ENCODE measurements at regions not wholly inside any gene's neighbourhood (a gene's known extent, or its start where the extent isn't known, plus 50 kb on each side); places are given as distances from the start of the nearest gene placed in this dataset.

DNA sequence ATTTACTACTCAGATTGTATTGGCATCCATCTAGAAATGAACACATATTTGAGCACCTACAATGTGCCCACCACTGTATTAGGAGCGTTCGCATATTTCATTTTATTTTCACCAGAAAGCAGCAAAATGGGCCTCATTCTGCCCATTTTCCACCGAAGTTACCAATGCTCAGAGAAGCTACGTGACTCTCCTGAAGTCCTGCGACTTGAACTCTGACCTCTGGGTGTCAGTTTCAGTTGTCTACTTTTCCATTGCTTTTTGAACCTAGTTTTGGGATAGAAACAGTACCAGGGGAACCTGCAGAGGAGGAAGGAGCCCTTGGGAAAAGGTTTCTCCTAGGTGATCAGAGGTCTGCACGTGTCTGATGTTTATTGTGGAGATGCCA lies 139.1 kb upstream of the SDK2 start:
- no peak for DNase-seq (ENCODE audit: low read depth in 2 of 2)

DNA sequence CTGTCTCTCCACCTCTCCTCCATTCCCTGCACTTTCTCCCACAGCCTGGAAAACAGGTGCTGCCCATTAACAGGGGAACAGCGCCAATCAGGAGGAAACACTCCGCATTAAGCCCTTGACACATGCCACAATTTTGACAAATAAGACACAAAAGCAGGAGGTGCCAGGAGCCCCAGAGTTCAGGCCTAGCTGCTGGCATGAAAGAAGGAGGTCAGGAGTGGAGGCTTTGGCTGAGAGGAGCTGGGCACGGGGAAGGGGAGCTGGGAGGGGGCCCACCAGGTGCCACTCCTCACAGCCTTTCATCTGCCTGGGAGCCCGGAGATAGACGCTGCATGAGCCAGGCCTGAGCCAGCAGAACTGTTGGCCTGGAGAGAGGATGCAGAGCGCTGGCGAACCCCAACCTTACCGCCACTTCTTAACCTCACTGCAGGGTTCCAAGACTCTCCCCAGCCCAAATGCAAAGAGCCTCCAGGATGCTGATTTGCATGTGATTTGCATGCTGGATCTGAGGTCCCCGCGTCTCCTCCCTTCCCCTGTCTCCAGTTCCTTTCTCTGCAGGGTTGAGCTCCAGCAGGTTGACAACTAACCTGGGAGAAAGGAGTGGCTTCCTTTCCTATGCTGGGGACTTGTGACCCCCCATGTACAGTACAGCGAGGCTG lies 139.8 kb upstream of the SDK2 start:
- DNase-seq (ENCODE audit: low read depth in 2 of 2) = no peak

DNA sequence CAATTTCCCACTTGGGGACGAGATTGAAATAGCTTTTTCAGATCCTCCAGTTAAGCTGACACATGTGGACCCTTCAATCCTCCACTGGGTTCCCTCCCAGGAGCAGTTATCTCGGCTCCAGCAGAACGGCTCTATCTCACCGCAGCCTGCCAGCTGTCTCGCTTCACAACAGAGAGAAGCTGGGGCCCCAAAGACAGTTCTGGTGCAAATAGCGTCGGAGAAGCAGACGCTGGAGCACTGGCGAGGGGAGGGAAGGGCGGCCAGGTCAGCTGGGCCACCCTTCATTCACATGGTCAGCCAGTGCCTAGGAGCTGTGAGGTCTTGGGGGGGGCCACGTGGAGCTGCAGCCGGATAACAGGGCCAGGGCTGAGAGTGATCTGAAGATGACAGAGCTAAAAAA lies 141.3 kb upstream of the SDK2 start:
- no peak for DNase-seq (ENCODE audit: low read depth in 2 of 2)

DNA sequence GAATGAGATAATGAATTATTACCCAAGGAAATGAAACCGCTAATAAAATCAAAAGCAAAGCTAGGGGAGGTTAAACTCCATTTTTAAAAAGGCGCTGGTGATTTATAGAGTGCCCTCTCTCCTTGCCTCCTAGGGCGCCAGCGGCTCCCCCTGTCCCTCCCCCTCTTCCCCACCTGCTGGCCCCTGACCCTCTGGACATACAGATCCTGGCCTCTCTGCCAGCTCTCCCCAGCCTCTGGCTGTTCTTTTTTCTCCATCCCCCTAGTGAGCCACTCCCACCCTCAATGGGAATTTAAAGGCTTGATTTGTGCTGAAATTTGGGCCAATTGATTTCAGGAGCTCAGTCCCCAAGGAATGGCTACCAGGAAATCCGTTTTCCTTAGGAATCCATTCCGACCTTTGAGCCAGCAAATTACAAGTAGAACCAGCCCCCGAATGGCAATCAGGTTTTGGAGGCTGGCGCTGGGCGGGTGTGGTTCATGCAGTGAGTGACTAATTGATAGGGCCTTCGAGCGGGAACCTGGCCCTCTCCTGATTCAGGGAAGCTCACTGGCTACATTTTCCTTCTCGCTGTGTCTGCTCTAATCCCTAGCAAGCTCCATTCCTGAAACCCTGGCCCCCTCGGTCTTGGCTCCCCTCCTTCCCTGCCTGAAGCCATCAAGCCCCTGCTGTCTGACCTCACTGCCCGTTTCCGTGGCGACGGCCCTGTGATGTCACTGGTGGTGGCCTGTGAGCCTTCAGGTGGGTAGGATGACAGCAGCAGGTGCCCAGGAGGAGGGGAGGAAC lies 141.9 kb upstream of the SDK2 start:
- no peak for DNase-seq (ENCODE audit: low read depth in 2 of 2)

DNA sequence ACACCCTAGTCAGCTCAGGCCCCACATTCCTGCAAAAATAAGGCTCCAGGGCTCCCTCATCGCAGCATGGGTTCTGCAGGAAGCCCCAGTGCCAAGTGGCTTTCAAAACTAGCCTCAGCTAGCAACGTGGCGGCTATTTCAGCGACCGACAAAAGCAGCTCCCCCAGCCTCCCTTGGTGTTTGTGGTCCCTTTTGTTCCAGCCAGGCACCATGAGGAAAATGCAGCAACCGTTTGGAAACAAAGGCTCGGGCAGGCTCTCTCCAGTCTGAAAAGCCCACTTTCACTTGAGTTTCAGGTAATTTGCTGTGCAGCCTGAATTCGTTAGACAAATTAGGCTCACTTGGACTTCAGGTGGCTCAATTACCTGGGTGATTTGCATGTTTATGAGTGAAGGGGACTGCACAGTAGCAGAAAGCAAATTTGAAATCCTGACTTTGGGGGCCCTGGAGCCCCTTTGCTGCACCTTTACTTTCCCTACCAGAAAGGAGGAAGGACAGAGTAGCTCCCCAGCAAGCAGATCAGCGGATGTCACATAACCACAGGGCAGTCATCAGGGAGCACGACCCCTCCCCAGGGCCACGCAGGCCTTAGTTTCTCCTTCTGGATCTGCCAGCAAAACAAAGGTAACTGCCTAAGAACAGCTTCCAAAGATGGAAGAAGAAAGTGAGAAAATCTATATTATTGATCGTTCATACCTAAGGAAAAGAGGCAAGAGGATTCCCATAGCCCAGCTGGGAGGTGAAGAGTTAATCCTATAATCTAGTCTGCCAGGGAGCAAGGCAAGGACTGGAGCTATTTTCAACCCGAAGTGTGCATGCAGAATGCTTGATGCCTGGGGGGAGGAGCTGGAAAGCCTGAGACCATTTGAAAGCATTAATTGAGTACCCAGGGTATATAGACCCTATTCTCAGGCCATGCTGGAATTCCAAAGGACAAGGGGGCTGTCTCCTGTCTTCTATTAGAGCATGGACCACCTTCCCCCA lies 143.1 kb upstream of the SDK2 start:
- no peak for DNase-seq (ENCODE audit: low read depth in 2 of 2)

DNA sequence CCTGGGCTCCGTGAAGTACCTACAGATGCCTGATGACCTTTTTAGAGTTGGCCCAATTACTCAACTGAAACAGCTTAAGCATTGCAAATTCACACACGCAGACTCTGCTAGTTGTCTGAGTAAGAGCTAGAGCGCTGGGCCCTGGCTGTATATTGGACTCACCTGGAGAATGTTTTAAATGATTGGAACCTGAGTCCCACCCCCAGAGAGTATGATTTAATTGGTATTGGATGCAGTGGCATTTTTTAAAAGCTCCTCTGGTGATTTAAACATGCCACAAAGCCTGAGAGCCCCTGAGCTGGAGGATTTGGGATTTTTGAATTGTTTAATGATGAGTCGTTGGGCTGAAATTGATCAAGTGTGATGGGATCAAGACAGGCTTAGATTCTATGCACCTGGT lies 143.9 kb upstream of the SDK2 start:
- DNase-seq (ENCODE audit: low read depth in 2 of 2) = no peak

DNA sequence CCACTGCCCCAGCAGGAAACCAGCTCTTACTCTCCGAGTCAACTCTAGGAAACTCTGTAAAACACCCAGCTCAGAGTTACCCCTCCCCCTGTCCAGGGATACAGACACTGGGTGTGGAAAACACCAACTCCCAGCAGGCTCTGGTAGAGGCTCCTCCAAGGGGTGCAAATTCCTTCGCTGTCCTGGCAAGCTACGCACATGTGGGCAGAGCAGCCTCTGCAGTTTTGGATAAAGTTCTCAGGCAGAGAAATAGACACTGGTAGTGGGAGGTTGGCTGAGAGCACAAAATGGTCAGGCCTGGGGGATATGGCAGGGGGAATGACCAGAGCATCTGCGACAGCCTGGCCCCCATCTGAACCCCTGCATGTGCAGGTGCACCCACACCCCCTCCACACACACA lies 146.9 kb upstream of the SDK2 start:
- DNase-seq (ENCODE audit: low read depth in 2 of 2) = no peak

DNA sequence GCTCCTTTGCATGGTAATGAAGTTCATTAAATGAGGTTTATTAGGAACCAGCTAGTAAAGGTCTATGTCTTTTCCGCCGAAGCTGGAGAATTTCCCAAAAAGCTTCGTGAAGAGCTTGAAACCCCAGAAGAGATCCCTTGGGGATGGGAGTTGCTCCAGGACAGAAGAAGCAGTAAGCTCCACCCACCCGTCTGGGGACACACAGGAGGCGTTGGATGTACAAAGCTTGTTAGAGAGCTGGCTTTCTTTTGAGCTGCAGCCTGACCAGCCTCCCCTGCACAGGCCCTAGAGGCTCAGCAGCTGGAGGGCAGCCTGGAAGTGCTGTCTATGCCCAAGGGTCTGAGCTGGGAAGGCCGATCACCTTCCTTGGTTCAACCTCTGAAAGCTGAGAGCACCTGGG lies 147.4 kb upstream of the SDK2 start:
- no peak for DNase-seq (ENCODE audit: low read depth in 2 of 2)

DNA sequence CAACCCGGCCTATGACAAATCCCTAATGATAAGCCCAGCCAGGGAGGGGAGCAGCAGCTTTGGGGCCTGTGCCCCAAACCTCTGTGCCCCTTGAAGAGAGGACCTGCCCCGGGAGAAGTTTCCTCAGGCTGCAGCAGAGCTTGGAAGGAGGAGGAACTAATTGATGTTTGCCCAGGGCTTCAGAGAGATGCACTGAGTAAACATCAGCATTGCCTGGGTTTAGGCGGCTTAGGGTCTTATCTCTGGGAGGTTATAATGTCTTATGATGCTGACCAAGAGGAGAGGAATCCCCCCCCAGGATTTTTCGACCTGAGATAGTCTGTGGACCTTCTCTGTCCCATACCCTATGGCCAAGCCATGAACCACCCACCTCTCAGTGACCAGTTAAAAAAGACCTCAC lies 148.7 kb upstream of the SDK2 start:
- no peak for DNase-seq (ENCODE audit: low read depth in 2 of 2)

DNA sequence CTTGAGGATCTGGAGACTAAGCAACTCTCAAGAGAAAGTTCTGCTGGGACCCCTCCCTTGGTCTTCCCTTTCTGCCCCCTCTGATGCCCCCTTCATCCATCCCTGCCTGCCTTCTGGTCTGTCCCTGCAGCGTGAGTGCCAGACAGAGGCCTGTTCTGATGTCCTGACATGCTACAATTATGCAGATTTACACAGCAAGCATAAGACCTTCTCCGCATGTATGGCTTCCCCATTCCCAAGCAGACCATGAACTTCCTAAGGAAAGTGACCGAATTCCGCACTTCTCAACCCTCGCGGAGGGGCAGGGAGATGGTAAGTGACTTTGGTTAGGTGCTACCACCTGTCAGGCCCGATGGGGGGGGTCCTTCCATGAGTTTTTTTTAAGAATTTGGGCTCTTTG lies 150.1 kb upstream of the SDK2 start:
- DNase-seq (ENCODE audit: low read depth in 2 of 2) = no peak

DNA sequence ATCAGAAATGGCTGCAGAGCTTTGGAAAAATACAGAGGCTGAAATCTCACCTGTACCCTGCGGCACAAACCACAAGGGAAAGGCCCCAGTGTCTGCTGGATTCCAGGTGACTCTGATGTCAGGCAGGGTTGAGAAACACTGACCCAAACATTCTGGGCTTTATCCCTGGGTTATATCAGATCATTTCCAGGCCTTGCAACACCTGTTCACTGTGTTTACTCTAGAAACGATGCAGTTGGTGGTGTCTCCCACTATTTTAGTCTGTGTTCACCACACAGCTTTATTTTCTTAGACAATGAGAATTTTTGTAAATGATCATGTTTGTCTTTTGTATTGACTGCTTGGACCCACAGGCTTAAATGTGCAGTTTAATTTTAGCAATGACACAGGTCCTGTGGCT lies 151.5 kb upstream of the SDK2 start:
- DNase-seq (ENCODE audit: low read depth in 2 of 2) = no peak

DNA sequence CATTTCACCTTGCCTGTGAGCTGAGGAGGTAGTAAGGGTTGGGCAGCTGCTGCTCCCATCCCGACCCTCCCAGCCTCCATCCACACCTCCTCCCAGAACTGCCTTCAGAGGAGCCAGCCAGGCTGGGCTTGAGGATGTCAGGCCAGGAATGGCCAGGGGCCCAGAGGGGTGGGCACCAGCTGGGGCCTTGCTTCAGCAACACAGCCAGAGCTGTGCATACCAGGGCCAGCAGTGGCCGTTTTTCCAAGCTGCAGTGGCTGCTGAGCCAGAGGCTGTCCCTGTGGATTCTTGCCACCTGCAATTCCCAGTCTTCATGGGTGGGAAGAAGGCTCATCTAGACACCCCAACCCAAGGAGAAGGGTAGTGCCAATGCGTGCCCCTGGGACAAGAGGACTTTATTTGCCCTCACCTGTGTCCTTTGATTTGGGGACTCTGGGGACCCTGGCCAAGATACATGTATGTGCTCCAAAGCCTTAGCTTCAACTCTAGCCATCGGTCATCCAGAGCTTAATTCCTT lies 153.4 kb upstream of the SDK2 start:
- no peak for DNase-seq (ENCODE audit: low read depth in 2 of 2)

DNA sequence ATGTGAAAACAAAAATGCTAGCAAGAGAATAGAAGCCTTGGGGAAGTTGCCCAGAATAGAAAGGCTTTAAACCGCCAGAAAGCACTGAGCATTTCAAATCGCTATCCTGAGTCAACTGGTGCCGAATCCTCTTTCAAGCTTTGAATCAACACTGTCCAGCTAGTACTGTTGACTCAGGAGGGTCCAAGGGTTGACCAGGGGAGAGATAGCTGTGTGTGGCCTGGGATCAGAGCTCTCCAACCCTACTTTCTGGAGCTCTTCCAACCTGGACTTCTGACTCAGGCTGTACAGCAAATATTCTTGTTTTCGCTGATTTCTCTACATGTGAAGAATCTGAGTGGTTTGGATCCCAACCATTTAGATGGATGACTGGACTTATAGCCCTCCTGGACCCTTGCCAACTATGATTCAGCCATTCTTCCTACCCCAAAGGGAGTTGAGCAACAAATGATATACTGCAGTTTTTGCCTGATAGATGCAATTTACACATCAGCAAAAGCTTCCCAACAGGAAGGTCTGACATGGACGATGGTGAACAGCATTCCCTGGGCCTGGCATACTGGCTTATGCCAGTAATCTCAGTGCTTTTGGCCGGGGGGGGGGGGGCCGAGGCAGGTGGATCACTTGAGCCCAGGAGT lies 154.0 kb upstream of the SDK2 start:
- DNase-seq (ENCODE audit: low read depth in 2 of 2) = peak; percentile 10 to 34

DNA sequence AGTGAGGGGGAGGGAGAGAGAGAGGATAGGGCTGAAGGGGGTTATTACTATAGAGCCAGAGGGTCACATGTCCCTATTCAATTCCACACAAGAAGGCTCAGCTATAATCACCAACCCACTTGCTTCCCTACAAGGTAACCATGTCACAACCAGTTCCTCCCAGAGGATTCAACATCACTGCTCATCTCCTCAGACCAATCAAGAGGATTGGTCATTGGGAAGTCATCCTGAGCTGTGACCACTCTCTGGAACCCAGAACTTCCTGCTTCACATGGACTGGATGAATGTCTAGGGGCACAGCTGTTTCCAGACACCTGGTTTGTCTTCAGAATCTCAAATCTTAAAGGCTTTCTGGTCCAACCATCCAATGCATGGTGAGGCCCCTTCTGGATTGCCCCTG lies 154.9 kb upstream of the SDK2 start:
- DNase-seq (ENCODE audit: low read depth in 2 of 2) = no peak

DNA sequence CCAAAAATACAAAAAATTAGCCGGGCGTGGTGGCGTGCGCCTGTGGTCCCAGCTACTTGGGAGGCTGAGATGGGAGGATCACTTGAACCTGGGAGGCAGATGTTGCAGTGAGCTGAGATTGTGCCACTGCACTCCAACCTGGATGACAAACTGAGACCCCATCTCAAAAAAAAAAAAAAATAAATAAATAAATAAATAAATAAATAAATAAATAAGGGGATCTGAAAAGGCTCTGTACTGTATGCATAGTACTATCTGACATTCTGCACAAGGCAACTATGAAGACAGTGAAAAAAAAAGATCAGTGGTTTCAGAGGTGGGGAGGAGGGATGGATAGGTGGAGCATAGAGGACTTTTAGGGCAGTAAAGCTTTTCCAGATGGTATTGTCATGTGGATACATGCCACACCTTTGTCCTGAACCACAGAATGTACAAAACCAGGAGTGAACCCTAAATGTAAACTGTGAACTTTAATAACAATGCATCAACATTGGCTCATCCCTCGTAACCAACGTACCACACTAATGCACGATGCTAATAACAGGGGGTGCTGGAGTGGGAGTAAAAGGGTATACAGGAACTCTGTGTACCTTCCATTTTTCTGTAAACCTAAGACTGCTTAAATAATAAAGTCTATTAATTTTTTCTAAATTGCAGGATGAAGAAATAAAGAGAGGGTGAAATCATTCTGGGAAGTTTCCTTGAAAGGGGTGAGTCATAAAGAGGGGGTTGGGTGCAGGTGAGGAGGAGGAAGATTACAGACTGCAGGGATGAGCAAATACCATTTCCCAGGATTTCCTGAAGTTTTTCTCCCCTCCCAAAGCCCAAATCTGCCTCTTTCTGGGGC lies 155.8 kb upstream of the SDK2 start:
- DNase-seq (ENCODE audit: low read depth in 2 of 2) = no peak

DNA sequence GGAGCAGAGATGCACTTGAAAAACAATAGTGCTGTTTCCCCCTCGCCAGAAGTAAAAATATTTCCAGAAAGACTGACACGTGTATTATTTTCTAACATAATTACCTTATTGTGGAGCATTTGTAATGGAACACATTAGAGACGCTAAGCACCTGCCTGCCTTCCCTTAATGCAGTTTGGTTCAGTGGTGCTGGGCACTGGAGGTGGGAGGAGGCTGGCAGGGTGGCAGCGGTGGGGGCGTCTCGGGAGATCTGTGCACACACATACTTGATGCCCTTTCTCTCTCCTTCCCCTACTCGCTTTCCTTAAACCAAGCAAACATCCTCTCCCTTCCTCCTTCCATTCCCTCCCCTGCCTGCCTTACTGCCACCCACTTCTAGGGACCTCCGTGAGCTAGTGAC lies 156.6 kb upstream of the SDK2 start:
- no peak for DNase-seq (ENCODE audit: low read depth in 2 of 2)

DNA sequence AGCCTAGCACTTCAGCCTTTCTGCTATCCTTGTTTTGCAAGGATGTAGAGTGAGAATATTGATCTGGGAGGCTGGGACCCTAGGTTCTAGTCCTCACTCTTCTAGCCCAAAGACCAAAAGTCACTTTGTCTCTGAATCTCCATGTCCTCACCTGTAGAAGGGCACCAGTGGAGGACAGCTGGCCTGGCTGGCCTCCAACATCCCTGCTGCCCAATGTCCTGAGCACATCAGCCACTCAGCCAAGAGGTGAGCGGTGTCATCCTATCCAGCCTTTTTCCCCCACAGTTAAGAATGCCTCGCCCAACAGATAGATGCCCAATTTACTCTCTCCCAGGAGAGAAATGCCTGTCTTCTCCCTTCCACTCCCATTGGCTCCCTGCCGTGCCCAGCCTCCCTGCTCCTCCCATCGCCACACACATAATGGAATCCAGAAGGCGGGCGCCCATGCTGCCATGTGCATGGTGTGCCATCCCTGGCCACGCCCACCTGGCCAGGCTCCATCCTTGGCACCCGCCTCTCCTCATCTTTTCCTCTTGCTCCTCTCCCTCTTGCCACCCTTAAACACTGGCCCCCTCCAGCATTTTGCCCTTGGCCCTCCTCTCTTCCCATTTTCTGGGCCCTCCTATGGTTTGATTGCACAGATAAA lies 157.3 kb upstream of the SDK2 start:
- DNase-seq (ENCODE audit: low read depth in 2 of 2) = no peak

DNA sequence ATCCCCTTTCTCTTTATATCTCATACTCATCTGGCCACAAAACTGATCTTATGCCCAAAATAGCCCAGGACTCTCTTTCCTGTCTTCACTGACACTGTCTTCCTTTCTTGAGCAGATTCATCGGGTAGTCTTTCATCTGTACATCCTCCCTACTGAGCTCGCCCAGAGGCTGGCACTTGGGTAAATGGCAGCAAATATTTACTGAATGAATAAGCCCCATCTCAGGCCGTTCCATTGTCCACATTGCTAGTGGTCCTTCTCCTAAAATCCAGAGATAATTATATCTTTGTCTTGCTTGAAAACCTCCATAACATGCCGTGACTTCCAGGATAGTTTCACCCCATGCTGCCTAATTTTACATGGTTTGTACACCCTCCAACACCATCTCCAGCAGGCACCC lies 158.1 kb upstream of the SDK2 start:
- no peak for DNase-seq (ENCODE audit: low read depth in 2 of 2)

DNA sequence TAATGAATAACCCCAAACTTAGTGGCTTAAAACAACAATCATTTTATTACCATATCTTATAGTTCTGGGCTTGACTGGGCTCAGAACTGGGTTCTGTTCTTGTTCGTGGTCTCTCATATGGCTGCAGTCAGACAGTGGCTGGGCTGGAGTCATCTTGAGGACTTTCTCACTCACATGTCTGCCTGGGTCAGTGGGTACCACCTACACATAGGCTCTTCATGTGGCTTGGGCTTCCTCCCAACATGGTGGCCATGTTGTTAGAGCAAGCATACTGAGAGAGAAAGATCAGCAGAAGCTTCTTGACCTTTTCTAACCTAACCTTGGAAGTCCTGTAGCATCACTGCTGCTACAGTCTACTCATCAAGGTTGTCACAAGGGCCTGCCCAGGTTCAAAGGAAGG lies 158.6 kb upstream of the SDK2 start:
- no peak for DNase-seq (ENCODE audit: low read depth in 2 of 2)

DNA sequence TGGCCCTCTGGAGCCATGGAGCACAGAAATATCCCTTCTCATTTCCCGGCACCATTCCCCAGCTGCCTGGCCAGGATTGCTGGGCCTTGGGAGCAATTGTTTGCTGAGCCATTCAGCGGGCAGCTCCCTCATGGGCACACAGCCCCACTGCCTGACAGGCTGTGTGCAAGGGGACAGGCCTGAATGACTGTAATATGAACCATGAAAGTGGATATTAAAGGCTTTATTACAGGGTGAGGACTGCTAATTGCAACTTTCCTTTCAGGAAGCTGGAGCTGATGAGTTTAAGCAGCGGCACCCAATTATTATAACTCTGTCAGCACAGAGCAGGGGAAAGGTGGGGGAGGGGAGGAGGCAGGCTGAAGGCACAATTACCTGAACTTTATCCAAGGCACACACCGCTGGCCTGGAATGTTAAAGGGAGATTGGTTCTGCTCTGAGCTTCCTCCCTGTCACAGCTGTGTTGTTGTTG lies 159.8 kb upstream of the SDK2 start:
- no peak for DNase-seq (ENCODE audit: low read depth in 2 of 2)
